GM04504 (cell line): ENCODE measurements at regions not wholly inside any gene's neighbourhood (a gene's known extent, or its start where the extent isn't known, plus 50 kb on each side); places are given as distances from the start of the nearest gene placed in this dataset.

Source experiments
- DNase-seq: peaks from one replicate; pipeline ENCODE4 v3.0.0-alpha.2; 2012; ENCODE audit warnings: low read depth

- no peak for DNase-seq
Measured at GRCh38 chr10:106467506-106467905, 697.0 kb downstream of the SORCS1 start.

GRCh38 chr10:106457522-106457921, 707.0 kb downstream of the SORCS1 start:
- no peak for DNase-seq

- no peak for DNase-seq
Measured at GRCh38 chr10:106454233-106454632, 710.3 kb downstream of the SORCS1 start.

GRCh38 chr10:106450966-106451365, 713.5 kb downstream of the SORCS1 start:
- no peak for DNase-seq

- DNase-seq: no peak
Measured at GRCh38 chr10:106446920-106447319, 717.6 kb downstream of the SORCS1 start.

- DNase-seq: no peak
Measured at GRCh38 chr10:106442223-106442622, 722.3 kb downstream of the SORCS1 start.

GRCh38 chr10:106440767-106441166, 723.7 kb downstream of the SORCS1 start:
- DNase-seq: no peak

- no peak for DNase-seq
Measured at GRCh38 chr10:106440355-106440754, 724.2 kb downstream of the SORCS1 start.

- DNase-seq: no peak
Measured at GRCh38 chr10:106439366-106439765, 725.1 kb downstream of the SORCS1 start.

GRCh38 chr10:106438386-106438785, 726.1 kb downstream of the SORCS1 start:
- DNase-seq: no peak

GRCh38 chr10:106436123-106436715, 728.3 kb downstream of the SORCS1 start:
- DNase-seq: no peak

- no peak for DNase-seq
Measured at GRCh38 chr10:106435081-106435480, 729.4 kb downstream of the SORCS1 start.

- no peak for DNase-seq
Measured at GRCh38 chr10:106424981-106425380, 739.5 kb downstream of the SORCS1 start.

GRCh38 chr10:106424054-106424453, 740.5 kb downstream of the SORCS1 start:
- peak; percentile 65 for DNase-seq

- DNase-seq: no peak
Measured at GRCh38 chr10:106410331-106410730, 754.2 kb downstream of the SORCS1 start.

- no peak for DNase-seq
Measured at GRCh38 chr10:106405141-106405540, 759.4 kb downstream of the SORCS1 start.

- no peak for DNase-seq
Measured at GRCh38 chr10:106402458-106402857, 762.0 kb downstream of the SORCS1 start.

GRCh38 chr10:106401967-106402366, 762.5 kb downstream of the SORCS1 start:
- DNase-seq: no peak

- no peak for DNase-seq
Measured at GRCh38 chr10:106401161-106401560, 763.3 kb downstream of the SORCS1 start.

GRCh38 chr10:106399112-106399511, 765.4 kb downstream of the SORCS1 start:
- DNase-seq: no peak

GRCh38 chr10:106396192-106396591, 768.3 kb downstream of the SORCS1 start:
- no peak for DNase-seq

GRCh38 chr10:106395041-106395749, 769.3 kb downstream of the SORCS1 start:
- no peak for DNase-seq

GRCh38 chr10:106392778-106393177, 771.7 kb downstream of the SORCS1 start:
- DNase-seq: no peak

GRCh38 chr10:106387063-106387462, 777.4 kb downstream of the SORCS1 start:
- DNase-seq: peak; percentile 27
